Left forelimb (tissue), 1 donor: ENCODE measurements at regions not wholly inside any gene's neighbourhood (a gene's known extent, or its start where the extent isn't known, plus 50 kb on each side); places are given as distances from the start of the nearest gene placed in this dataset.
"Not testable (repeated sequence)": the region's sequence is repeated elsewhere in the genome, so short reads cannot be mapped to it uniquely, and the experiment has no call there.

ENCODE experiments used
- DNase-seq: peaks from one replicate; pipeline ENCODE4 v3.0.0-alpha.2; 2018; ENCODE audit warnings: low spot score

- not testable (repeated sequence) for DNase-seq
Observed at GRCh38 chr4:154907345-154908045, 126.4 kb downstream of the RBM46 start.

DNA sequence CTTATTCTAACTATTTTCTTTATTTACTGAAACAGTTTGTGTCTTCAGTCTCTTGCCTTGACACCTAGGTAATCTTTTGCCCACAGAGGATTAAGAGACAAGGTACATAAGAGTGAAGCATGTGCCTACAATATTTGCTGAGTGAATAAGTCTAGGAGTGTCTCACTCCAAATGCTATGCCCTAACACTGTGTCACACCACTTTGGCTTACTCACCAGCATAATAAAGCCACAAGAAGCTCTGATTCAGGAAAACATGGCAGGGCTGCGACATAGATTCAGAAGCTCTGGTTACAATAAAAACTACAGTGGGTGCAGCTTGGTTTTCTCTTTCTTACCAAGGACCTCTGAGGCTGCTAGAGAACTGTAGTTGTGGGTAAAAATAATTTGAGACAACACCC lies 127.1 kb downstream of the RBM46 start:
- no peak for DNase-seq

- no peak for DNase-seq
Observed at GRCh38 chr4:154911097-154911496, 130.0 kb downstream of the RBM46 start.

DNA sequence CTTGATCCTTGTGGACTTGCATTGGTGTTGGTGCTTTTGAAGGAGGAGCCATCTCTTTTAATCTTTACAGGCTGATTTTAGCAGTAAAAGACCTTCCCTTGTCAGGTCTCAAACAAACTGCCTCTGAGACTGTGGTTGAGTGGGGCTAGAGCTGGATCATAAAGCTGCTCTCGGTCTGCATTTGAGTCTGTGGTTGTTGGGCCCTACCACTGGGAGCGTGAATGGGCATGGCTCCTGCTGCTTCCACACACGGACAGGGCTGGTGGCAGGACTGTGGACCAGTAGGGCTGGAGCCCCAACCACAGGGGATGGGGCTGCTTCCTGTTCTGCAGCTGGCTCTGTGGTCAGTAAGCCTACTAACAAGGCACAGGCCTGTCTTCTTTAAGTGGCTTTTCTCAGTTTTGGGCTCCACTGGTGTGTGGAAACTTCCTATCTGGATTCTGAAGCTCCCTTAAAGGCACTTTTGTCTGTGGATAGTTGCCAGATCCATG lies 130.6 kb downstream of the RBM46 start:
- no peak for DNase-seq

- no peak for DNase-seq
Observed at GRCh38 chr4:154916068-154916467, 135.0 kb downstream of the RBM46 start.

- DNase-seq: no peak
Observed at GRCh38 chr4:154927126-154927680, 146.1 kb downstream of the RBM46 start.

- DNase-seq: no peak
Observed at GRCh38 chr4:154928640-154929257, 147.7 kb downstream of the RBM46 start.

- DNase-seq: no peak
Observed at GRCh38 chr4:154936873-154937272, 155.8 kb downstream of the RBM46 start.

- no peak for DNase-seq
Observed at GRCh38 chr4:154939851-154940250, 158.8 kb downstream of the RBM46 start.

- no peak for DNase-seq
Observed at GRCh38 chr4:154942176-154942575, 161.1 kb downstream of the RBM46 start.

- no peak for DNase-seq
Observed at GRCh38 chr4:154944996-154945395, 163.9 kb downstream of the RBM46 start.

DNA sequence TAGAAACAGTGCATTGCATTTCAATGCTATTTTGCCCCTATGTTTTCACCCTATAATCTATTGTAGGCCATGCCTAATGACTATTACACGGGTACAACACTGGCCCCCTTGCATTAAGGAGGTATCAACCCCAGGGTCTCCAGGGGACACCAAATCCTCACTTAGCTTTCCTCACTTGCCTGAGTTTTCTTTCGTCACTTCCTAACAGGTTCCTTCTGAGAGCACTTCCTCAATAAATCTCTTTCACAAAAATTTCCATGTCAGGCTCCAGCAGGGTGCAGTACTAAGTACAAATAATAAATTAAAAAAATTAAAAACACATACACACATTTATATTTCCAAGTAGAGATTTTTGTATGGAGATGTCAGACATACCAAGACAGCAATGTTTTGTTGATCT lies 165.0 kb downstream of the RBM46 start:
- DNase-seq: no peak

GRCh38 chr4:154953691-154954090 lies 172.6 kb downstream of the RBM46 start:
- DNase-seq: no peak

GRCh38 chr4:154954117-154954516 lies 173.0 kb downstream of the RBM46 start:
- no peak for DNase-seq

- DNase-seq: no peak
Observed at GRCh38 chr4:154958121-154958520, 177.0 kb downstream of the RBM46 start.

DNA sequence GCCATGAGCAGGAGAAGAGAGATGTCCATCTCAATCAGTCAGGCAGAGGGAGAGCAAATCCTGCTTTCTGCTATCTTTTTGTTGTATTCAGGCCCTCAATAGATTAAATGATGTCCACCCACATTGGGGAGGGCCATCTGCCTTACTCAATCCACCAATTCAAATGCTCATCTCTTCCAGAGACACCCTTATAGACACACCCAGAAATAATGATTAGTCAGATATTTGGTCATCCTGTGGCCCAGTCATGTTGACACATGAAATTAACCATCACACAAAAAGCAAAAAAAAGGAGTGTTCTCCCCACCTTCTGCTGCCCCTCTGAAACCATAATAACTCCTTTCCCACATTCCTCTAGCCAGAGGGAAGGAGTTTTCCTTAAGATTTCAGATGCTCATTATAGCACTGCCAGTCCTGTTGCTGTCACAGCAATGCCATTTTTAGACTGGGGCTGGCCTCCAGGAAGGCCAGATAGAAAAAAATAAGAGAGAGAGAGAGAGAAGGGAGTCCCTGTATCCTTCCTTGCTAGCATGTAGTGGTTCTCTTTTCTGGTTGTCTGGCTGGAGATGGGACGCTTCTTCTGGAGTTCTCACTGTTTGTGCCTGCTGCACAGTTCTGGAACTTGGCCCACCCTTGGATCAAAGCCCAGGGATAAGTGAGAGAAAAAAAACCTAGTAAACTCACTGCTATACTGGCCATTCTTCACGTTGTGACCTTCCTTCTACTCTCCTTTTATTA lies 177.7 kb downstream of the RBM46 start:
- DNase-seq: peak; percentile 65

- no peak for DNase-seq
Observed at GRCh38 chr4:154959756-154960155, 178.7 kb downstream of the RBM46 start.

DNA sequence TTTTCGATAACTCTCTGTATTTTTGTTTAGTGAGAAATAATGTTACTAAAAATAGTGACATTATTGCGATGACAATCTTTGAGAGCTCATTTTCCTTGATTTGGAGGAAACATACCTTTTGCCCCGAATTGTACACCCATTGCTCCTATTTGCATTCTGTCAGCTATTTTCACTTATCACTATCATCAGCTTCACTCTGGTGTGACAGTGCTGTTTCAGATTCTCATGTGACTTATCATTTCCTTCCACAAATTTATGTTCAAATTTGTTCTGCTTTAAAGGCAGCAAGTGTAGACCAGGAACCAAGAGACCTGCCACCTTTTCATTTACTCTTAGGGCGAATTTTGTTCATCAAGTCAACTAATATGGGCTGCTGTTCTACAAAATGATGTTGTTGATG lies 179.4 kb downstream of the RBM46 start:
- DNase-seq: no peak

DNA sequence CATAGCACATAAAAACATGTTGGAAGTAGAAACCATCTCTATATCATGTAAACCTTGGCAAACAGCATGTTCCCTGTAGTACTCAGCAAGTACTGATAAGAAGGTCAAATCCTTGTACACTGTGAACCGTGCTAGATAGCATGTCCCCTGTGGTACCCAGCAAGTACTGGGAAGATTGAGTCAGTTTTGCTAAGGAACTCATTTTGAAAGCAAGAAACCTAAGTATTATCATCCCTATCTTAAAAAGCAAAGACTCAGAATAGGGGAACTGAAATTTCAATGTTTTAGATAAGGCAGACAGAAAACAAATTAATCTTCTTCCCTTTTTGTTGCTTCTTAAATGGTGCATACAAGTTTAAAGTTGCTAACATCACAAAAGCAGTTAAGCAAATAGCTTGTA lies 180.2 kb downstream of the RBM46 start:
- no peak for DNase-seq

GRCh38 chr4:154973244-154974035 lies 192.4 kb downstream of the RBM46 start:
- no peak for DNase-seq

GRCh38 chr4:154977228-154977627 lies 196.2 kb downstream of the RBM46 start:
- no peak for DNase-seq
